HG03045 (cell line): ENCODE measurements at regions not wholly inside any gene's neighbourhood (a gene's known extent, or its start where the extent isn't known, plus 50 kb on each side); places are given as distances from the start of the nearest gene placed in this dataset.
"Not testable (repeated sequence)": the region's sequence is repeated elsewhere in the genome, so short reads cannot be mapped to it uniquely, and the experiment has no call there.

Experiments
- ATAC-seq: cut with Tn5 transposase; IDR thresholded peaks from one replicate; pipeline ENCODE4 v1.9.1; 2021; ENCODE audit warnings: mild to moderate bottlenecking, moderate library complexity; ENCODE audit not compliant: unreplicated experiment

DNA sequence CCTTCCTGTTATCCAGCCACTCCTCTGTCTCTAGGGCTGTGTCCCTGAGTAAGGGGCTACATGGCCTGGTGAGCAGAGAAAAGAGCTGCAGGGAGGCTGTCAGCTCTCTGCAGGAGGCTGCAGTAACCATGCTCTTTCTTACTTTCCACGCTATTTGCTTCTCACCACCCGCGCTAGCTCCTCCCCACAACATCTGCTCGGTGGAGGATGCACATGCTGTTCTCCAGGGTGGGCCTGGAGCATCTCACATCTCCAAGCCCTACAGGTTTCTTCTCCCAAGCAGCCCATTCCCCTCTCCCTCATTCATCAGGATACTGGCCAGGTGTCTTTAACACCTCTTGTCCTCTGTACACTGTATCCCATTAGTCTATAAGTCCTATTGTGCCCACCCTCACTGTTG, 103.8 kb downstream of the IER5 start:
- no peak for ATAC-seq

DNA sequence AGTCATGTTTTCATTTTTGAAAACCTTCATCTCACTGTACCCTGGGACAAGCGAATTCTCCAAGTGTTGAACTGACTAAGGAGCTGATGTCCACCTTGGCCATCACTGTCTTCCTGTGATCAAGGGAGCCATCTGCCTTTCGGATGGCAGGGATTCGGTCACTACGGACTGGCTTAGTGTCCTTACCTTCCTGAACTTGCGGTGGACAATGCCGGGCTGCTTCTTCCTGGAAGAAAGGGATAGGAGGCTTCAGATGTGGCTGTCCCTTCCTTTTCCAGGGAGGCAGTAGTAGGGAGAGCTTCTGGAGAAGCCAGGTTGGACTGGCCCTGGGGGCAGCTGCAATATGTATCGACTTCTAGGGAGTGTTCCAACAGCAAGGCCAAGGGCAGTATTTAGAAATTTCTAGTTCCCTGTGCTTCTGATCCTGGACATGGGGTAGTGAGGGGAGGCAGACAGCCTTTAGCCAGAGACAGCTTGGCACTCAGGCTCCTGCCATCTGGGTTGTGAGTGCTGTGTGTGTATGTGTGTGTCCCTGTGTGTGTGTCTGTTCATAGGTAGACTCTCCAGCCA, 114.6 kb downstream of the IER5 start:
- no peak for ATAC-seq

DNA sequence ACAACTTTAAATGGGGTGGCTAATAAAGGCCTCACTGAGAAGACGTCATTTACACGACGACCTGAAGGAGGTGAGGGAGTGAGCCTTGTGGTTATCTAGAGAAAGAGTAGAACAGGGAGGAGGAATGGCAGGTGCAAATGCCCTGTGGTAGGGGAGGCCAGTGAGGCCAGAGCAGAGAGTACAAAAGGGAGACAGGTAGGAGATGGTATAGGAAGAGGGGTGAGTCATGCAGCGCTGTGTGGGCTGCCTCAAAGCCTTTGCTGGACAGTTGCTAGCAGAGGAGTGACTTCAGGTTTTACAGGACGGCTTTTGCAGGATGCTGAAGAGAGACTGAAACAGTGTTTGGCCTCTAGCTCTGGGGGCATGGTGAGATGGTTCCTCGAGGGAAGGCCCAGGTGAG, 116.0 kb downstream of the IER5 start:
- no peak for ATAC-seq

DNA sequence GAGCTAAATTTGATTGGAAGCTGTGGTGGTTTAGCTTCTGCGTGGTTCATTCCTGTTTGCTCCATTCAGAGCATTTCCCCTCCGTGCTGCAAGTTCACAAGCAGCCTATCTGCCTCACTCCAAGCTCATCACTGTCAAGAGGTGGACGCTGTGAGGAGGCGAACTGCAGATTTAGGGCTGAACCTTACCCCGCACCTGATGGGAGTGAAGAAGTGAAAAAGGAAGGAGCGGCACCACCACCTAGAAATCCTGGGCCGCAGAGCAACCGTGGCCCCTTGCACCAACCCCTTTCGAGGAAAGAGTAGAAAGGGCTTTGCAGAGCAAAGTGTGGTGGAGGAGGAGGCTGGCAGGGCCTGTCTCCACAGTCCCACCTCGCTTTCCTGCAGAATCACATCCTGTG, 117.4 kb downstream of the IER5 start:
- ATAC-seq = no peak

DNA sequence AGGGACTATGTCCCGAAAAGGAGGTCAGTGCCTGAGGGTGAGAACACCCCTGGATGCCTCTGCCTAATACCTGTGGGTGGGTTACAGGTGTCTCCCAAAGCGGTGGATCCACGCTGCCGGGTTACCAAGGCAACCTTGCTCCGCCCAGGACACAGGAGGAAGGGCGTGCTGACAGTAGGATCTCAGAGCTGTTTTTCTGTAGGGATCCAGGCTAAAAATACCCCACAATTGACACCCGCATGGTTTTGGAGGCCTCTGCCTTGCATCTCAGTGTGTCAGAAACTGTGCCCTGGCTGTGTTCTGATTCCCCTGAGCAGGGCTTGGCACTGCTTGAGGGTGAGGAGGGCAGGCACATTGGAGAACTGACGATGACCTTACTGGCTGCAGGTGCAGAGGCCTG, 118.0 kb downstream of the IER5 start:
- ATAC-seq = no peak

DNA sequence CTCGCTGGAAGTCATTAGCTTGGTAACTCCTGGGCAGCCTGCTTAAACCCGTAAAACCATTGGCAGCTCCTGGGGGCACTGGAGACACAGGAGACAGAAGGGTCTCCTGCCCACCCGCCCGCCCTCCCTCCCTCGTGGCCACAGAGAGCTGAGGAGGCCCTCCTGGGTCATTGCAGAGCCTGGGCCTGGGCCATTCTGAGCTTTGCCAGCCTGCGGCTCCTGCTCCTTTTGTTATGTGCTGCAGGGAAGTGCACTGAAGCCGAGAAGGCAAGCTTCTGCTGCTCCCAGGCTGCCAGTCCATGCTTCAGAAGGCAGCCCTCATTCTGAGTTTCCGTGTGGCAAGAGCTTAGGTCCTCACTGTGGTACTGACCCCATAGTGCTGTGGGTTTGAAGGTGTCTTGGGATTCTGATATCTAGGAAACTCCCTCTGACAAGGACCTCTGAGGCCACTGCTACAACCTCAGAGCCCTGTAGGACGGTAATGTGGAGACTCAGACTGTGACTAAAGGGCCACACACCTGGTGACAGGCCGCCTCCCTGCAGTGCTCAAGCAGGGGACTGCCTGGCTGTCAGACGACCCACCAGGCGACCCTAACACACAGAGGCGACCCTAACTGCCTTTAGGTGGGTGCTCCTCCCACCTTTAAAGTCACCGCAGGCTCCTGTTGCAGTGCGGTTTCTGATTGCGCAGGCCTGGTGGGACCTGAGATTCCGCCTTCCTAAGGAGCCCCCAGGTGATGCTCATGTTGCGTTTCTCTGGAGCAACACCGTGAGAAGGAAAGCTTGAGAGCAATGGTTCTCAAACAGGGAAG, 118.7 kb downstream of the IER5 start:
- no peak for ATAC-seq

DNA sequence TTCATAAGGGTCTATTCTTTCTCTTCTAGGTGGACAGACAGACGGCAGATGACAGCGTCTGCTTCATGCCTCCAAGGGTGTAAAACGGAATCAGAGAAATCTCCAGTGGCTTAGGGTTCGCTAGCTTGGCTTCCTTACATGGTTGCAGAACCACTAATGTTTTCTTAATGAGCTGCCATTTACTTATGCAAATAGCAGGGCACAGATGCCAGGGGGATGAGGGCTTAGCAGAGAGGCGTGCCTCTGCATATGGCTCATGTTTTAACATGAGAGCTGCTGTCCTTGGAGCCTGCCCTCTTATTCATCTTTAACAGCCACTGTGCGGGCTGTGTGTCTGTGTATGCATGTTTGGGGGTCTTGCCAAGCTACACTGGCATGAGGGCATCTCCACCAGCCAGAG, 119.6 kb downstream of the IER5 start:
- ATAC-seq = no peak

DNA sequence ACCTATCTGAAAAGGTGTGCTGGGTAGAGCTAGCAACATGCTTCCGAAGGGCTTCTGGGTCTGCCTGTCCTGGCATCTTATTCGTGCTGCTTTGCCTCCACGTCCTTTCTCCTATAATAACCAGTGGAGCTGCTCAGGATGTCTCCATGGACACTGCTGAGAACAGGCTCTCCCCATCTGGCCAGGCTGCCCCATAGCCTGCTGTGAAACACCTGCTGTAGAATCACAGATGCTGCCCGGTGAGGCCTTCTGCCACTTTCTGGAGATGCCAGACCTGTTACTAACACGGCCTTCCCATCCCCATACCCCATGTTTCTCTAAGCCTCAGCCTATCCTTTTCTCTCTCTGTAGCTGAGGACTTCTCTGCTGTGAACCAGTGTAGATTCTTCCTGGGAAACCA, 120.5 kb downstream of the IER5 start:
- no peak for ATAC-seq

DNA sequence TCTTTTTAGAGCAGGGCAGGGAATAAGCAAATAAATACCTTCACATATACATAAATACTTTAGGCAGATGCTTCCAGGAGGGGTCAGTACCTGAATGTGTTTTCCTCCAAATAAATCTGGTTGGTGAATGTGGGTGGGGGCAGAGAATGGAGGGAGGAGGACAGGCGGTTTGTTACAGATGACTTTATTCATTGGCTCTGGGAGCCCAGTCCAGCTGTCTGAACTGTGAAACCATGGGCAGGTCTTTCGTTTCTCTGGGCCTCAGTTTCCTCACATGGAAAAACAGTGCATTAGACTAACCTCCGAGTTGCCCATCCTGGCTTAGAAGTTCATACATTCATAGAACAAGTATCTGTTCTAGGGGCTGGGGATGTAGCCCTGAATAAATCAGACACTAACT, 124.6 kb downstream of the IER5 start:
- ATAC-seq = no peak

DNA sequence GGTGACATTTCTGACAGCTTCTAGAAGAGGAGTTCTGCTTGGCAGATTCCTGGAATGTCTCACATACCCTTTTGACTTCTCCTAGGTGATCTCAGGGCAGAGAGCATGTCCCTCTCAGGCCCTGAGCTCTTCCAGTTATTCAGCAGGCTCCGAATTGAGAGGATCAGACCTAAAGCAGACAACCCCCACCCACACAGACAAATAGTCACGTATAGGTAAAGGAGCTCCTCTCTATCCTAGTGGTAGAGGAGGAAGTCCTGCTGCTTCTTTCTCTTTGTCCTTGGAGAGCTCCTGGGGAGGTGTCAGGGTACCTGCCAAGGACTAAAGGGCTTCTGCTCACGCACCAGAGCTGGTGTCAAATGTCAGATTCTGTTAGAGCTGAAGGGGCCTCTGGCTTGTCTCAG, 128.1 kb downstream of the IER5 start:
- no peak for ATAC-seq

DNA sequence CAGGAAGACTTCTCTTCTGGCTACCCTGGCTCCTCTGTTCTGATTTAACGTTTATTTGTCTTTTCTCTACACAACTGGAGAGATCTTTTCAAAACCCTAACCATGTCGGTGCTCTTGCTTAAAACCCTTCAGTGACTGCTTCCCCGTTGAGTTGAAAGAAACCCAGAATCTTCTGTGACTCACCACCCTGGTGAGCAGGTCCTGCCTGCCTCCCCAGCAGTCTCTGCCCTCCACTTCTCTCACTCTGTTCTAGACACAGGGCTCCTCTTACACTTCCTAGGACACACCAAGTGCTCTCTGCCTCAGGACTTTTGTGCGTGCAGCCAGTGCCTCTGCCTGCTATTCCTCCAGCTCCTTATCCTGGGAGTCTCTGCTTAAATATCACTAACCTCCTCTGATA, 131.4 kb downstream of the IER5 start:
- no peak for ATAC-seq

DNA sequence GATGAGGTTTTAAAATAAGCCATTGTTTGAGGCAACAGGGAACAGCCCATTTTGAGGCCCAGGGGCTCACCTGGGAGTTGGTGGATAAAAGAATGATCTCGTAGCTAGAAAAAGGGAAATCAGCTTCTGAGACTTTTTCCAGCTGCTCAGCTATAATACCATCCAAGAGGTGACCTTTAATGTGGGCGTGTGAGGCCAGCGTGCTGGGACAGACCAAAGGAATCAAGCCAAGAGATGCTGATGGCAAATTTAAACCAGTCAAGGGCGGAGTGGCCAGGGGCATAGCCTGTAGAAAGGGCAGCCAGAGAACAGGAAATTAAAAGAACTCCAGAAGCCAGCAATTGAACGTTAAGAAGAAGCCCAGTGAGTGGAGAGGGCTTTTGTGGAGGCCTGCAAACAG, 132.6 kb downstream of the IER5 start:
- ATAC-seq = no peak

DNA sequence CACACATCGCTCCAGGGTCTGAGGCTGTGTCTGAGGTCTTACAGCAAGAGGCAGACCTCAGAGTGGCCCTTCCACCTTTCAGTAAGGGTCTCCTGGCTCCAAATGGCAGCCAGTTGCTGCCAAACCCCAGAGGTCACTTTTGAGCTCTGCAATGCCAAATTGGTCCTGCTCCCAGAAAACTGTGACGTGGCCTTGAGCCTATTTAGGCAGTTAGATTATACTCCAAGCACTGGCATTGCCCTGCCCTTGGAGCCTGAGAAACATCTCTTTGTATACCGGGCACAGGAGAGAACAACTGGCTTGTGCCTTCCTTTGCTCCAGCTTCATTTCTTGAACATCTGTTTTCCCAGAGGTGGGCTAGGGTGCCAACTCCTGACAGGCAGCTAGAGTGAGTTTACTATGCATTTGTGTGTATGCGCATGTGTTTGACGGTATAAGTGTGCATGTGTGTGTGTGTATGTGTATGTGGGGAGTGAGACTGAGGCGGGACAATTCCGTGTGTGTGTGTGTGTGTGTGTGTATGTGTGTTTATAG, 134.5 kb downstream of the IER5 start:
- ATAC-seq = no peak

DNA sequence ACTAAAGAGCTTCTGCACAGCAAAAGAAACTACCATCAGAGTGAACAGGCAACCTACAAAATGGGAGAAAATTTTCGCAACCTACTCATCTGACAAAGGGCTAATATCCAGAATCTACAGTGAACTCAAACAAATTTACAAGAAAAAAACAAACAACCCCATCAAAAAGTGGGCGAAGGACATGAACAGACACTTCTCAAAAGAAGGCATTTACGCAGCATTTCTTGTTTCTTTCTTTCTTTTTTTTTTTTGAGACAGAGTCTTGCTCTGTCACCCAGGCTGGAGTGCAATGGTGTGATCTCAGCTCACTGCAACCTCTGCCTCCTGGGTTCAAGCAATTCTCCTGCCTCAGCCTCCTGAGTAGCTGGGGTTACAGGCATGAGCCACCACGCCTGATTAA, 138.2 kb downstream of the IER5 start:
- not testable (repeated sequence) for ATAC-seq

DNA sequence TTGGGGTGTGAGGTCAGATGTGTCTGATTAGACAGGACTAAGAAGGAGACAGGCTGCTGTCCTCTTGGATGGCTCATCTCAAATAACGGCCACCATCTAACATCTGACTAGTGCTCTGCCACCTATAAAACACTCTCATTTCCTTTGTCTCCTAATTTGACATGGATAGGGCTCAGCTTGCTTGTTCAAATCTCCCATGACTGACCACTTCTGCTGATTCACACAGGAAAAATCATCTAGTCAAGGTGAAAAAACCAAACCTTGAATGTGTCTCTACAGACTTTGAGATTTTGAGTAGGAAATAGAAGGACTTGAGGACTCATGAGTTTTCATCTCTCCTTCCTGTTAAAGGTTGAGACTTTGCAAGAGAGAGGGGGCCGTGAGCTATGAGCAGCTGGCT, 150.6 kb downstream of the IER5 start:
- ATAC-seq = no peak

DNA sequence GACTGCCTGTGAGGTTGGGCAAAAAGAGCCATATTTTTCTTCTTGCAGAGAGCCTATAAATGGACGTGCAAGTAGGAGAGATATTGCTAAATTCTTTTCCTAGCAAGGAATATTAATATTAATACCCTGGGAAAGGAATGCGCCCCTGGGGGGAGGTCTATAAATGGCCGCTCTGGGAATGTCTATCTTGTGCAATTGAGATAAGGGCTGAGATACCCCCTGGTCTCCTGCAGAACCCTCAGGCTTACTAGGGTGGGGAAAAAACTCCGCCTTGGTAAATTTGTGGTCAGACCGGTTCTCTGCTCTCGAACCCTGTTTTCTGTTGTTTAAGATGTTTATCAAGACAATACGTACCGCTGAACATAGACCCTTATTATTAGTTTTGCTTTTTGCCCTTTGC, 157.8 kb downstream of the IER5 start:
- not testable (repeated sequence) for ATAC-seq

DNA sequence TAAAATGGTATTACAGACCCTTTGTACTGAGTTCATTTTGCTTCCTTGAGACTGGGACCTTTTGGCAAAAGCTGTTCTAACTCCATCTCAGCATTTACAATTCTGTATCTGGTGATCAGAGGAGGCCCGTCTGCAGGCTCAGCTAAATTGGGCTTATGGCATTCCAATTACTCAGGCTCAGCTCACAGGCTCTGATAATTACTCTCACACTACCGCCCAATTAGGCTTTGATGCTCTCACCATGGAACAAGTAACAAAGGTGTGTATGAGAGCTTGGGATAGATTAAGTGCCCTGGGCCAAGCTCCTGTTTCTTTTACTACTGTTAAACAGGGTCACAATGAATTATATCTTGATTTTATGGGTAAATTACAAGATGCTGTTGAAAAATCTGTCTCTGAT, 159.9 kb downstream of the IER5 start:
- not testable (repeated sequence) for ATAC-seq

DNA sequence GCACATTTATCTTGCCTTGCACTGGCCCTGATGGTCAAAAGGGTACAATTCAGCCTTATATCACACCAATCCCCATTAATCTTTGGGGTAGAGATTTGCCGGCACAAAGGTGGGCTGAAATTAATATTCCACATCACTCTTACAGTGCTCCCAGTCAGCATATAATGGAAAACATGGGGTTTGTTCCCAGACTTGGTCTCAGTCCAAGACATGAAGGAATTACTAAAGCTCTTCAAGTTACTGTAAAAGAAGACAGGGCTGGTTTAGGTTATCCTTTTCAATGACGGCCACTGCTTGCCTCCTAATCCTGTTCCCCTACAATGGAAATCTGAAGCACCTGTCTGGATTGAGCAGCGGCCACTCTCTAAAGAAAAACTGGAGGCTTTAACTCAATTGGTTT, 160.7 kb downstream of the IER5 start:
- ATAC-seq = no peak

DNA sequence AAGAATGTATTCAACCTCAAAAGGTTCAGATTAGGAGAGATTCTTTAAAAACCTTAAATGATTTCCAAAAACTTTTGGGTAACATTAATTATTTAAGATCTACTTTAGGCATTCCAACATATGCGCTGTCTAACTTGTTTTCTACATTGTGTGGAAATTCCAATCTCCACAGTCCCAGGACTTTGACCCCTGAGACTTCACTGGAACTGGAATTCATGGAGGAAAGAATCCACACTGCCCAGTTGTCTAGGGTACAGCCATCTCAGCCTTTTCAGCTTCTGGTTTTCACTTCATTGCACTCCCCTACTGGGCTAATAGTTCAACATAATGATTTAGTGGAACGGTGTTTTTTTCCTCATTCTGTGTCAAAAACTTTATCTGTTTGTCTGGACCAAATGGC, 161.5 kb downstream of the IER5 start:
- no peak for ATAC-seq

DNA sequence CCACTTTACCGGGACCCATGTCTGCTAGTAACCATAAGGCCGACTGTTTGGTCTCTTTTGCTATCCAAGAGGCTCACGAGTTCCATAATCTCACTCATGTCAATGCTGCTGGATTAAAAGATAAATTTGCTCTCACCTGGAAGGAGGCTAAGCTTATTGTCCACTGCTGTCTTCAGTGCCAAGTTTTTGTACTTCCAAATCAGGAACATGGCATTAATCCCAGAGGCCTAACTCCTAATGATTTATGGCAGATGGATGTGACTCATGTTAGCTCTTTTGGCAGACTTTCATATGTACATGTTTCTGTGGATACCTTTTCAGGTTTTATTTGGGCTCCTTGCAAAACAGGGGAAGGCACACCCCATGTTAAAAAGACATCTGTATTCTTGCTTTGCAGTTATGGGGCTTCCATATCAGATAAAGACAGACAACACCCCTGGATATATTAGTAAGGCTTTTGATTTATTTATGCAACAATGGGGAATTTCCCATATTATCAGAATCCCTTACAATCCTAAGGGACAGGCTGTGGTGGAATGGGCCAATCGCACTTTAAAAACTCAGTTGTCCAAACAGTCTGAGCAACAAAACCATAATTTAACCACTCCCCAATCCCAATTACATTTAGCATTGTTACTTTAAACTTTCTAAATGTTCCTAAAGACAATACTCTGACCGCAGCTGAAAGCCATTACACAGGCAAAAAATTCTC, 162.7 kb downstream of the IER5 start:
- no peak for ATAC-seq

DNA sequence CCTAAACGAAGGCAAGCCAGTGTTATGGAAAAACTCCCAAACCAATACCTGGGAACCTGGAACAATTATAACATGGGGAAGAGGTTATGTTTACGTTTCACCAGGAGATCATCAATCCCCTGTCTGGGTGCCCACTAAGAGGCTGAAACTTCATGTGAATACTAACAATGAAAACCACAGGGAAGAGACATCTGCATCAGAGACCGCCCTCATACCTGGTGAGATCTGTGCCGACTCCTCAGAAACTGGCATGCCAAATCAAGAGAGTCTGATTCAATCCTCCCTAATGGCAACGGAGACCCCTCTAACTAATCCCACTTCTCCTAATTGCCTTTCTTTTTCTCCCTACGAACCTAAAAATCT, 163.2 kb downstream of the IER5 start:
- no peak for ATAC-seq

DNA sequence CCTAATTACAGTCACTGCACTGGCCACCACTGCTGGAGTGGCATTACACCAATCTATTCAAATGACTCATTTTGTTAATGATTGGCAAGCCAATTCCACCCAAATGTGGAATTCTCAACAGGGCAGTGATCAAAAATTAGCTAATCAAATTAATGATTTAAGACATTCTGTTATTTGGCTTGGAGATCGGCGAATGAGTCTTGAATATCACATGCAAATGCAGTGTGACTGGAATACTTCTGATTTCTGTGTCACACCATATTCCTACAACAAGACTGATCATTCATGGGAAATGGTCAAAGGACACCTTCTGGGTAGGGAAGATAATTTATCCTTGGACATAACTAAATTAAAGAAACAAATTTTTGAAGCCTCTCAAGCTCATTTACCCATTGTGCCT, 165.1 kb downstream of the IER5 start:
- ATAC-seq = not testable (repeated sequence)
